ENCODE measurements at regions not wholly inside any gene's neighbourhood (a gene's known extent, or its start where the extent isn't known, plus 50 kb on each side); places are given as distances from the start of the nearest gene placed in this dataset.

GRCh38 chrX:25300994-25301393 is 285.2 kb upstream of the ARX start:
- TF ChIP-seq CTCF (IDR thresholded peaks at IDR 0.05) (no peak), POLR2AphosphoS5 (IDR thresholded peaks at IDR 0.05) (no peak)

All from breast epithelium (tissue), 3 donors.